ENCODE measurements at regions not wholly inside any gene's neighbourhood (a gene's known extent, or its start where the extent isn't known, plus 50 kb on each side); places are given as distances from the start of the nearest gene placed in this dataset.

GRCh38 chr7:33677556-33677955 lies 227.8 kb upstream of the BMPER start:
- peaks cover 0 to 7% (median 3%) of the 10 kb centered on the region in 7 donors for H3K9me3 Mint-ChIP-seq
- no peaks in the 10 kb centered on the region for H3K27me3 Mint-ChIP-seq

GRCh38 chr7:33678569-33679335 lies 226.6 kb upstream of the BMPER start:
- no peaks in the 10 kb centered on the region for H3K27me3 Mint-ChIP-seq
- no peak overlapping the region for H3K4me3 Mint-ChIP-seq
- H3K9me3 ChIP-seq (ENCODE audit: control insufficient read depth in 2 of 2, low read length in 2 of 2) = no peaks in the 10 kb centered on the region
- peaks cover 0 to 7% (median 3%) of the 10 kb centered on the region in 7 donors for H3K9me3 Mint-ChIP-seq
- no peak overlapping the region for H3K27ac ChIP-seq (ENCODE audit: insufficient read depth, low read length, poor library complexity, severe bottlenecking)
- no peaks in the 10 kb centered on the region for H3K4me1 Mint-ChIP-seq
- H3K27ac Mint-ChIP-seq = no peak overlapping the region
- H3K36me3 Mint-ChIP-seq = peaks cover 8% of the 10 kb centered on the region
- H3K4me3 ChIP-seq (ENCODE audit: low read depth, low read length) = no peak overlapping the region
- DNase-seq (no peak), ATAC-seq (ENCODE audit: low read depth in 2 of 2) (no peak)
- no peaks in the 10 kb centered on the region for H3K27me3 ChIP-seq (ENCODE audit: control insufficient read depth, insufficient read depth, low read length)
- no peaks in the 10 kb centered on the region for H3K4me1 ChIP-seq (ENCODE audit: control insufficient read depth, insufficient read depth, low read length, poor library complexity, severe bottlenecking)
- H3K36me3 ChIP-seq (ENCODE audit: control insufficient read depth, insufficient read depth, low read length) = no peaks in the 10 kb centered on the region

More at GRCh38 chr7:33677556-33677955, 227.8 kb upstream of the BMPER start:
- no peaks in the 10 kb centered on the region for H3K4me1 Mint-ChIP-seq
- Histone ChIP-seq H3K27me3 (ENCODE audit: control insufficient read depth, insufficient read depth, low read length) (no peaks in the 10 kb centered on the region), H3K9me3 (ENCODE audit: control insufficient read depth in 2 of 2, low read length in 2 of 2) (no peaks in the 10 kb centered on the region), H3K4me1 (ENCODE audit: control insufficient read depth, insufficient read depth, low read length, poor library complexity, severe bottlenecking) (no peaks in the 10 kb centered on the region), H3K36me3 (ENCODE audit: control insufficient read depth, insufficient read depth, low read length) (no peaks in the 10 kb centered on the region), H3K4me3 (ENCODE audit: low read depth, low read length) (no peak overlapping the region), H3K27ac (ENCODE audit: insufficient read depth, low read length, poor library complexity, severe bottlenecking) (no peak overlapping the region)
- peaks cover 4% of the 10 kb centered on the region for H3K36me3 Mint-ChIP-seq
- H3K4me3 Mint-ChIP-seq = no peak overlapping the region
- no peak overlapping the region for H3K27ac Mint-ChIP-seq
- no peak for DNase-seq
- ATAC-seq (ENCODE audit: low read depth in 2 of 2) = no peak

DNA sequence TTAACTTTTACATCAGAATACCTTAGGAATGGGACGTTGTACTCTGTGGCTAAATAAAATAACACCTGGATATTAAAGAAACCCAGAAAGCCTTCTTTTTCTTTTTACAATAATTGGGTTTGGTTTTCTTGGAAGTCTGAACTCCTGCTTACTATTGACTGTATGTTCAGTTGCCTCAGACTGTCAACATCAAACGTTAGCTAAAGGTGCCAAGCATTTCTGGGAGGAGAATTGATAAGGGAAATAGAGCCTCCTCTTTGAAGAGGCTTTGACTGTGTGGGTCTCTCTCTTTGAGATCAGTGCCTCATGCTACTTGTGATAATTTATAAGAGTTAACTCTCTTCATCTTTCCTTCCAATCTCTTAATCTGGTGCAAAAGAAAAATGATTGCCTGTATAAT lies 224.7 kb upstream of the BMPER start:
- no peaks in the 10 kb centered on the region for H3K27me3 ChIP-seq (ENCODE audit: control insufficient read depth, insufficient read depth, low read length)
- H3K9me3 Mint-ChIP-seq = peaks cover 0 to 7% (median 6%) of the 10 kb centered on the region in 7 donors
- H3K36me3 ChIP-seq (ENCODE audit: control insufficient read depth, insufficient read depth, low read length) = no peaks in the 10 kb centered on the region
- no peak for DNase-seq
- no peak overlapping the region for H3K4me3 ChIP-seq (ENCODE audit: low read depth, low read length)
- no peak overlapping the region for H3K27ac Mint-ChIP-seq
- H3K9me3 ChIP-seq (ENCODE audit: control insufficient read depth in 2 of 2, low read length in 2 of 2) = no peaks in the 10 kb centered on the region
- no peak overlapping the region for H3K27ac ChIP-seq (ENCODE audit: insufficient read depth, low read length, poor library complexity, severe bottlenecking)
- H3K27me3 Mint-ChIP-seq = no peaks in the 10 kb centered on the region
- ATAC-seq (ENCODE audit: low read depth in 2 of 2) = no peak
- H3K4me1 ChIP-seq (ENCODE audit: control insufficient read depth, insufficient read depth, low read length, poor library complexity, severe bottlenecking) = no peaks in the 10 kb centered on the region
- no peaks in the 10 kb centered on the region for H3K4me1 Mint-ChIP-seq
- H3K36me3 Mint-ChIP-seq = peaks cover 15% of the 10 kb centered on the region
- H3K4me3 Mint-ChIP-seq = no peak overlapping the region

GRCh38 chr7:33685503-33685902 lies 219.8 kb upstream of the BMPER start:
- H3K36me3 ChIP-seq (ENCODE audit: control insufficient read depth, insufficient read depth, low read length) = no peaks in the 10 kb centered on the region
- no peaks in the 10 kb centered on the region for H3K4me1 ChIP-seq (ENCODE audit: control insufficient read depth, insufficient read depth, low read length, poor library complexity, severe bottlenecking)
- Mint-ChIP-seq H3K27me3 (no peaks in the 10 kb centered on the region), H3K4me1 (no peaks in the 10 kb centered on the region), H3K9me3 (peaks cover 0 to 9% (median 0%) of the 10 kb centered on the region in 7 donors), H3K36me3 (peaks cover 30% of the 10 kb centered on the region), H3K27ac (no peak overlapping the region), H3K4me3 (no peak overlapping the region)
- no peaks in the 10 kb centered on the region for H3K27me3 ChIP-seq (ENCODE audit: control insufficient read depth, insufficient read depth, low read length)
- no peak overlapping the region for H3K27ac ChIP-seq (ENCODE audit: insufficient read depth, low read length, poor library complexity, severe bottlenecking)
- DNase-seq = no peak
- H3K9me3 ChIP-seq (ENCODE audit: control insufficient read depth in 2 of 2, low read length in 2 of 2) = no peaks in the 10 kb centered on the region
- no peak for ATAC-seq (ENCODE audit: low read depth in 2 of 2)
- no peak overlapping the region for H3K4me3 ChIP-seq (ENCODE audit: low read depth, low read length)

DNA sequence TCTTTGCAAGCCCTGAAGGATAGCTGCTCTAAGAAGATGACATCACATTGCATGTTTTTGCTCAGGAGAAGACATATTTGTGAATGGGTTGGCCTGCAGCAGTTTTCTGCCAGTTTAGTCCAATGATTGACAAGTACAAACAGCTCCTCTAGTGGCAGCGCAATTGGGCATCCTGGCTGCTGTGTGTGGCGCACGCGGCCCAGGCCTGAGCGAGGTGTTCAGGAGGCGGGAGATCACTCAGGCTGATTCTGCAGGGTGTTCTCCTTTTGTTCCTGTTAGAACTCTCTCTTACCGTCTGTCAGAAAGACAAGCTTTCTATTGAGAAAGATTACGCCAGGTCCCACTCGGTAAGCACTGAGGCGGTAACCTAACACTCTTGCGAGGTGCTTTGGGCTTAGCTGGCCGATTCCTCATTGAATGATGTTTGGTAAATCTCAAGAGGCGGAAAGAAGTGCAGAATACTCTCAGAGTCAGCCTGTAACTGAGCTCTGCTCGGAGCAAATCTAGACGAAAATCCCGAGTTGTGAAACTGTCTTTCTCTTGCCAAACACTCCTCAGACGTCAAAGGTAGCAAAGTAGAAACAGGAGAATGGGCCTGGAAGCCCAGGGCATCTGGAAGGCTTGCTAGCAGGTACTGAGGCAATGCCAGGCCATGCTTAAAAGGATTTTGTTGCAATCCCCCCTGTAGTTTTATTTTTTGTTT lies 219.2 kb upstream of the BMPER start:
- ATAC-seq (ENCODE audit: low read depth in 2 of 2) (no peak), DNase-seq (no peak)
- Mint-ChIP-seq H3K4me3 (no peak overlapping the region), H3K36me3 (peaks cover 33% of the 10 kb centered on the region), H3K4me1 (no peaks in the 10 kb centered on the region), H3K9me3 (peaks cover 0 to 9% (median 0%) of the 10 kb centered on the region in 7 donors), H3K27ac (no peak overlapping the region), H3K27me3 (no peaks in the 10 kb centered on the region)
- Histone ChIP-seq H3K9me3 (ENCODE audit: control insufficient read depth in 2 of 2, low read length in 2 of 2) (no peaks in the 10 kb centered on the region), H3K27ac (ENCODE audit: insufficient read depth, low read length, poor library complexity, severe bottlenecking) (no peak overlapping the region), H3K27me3 (ENCODE audit: control insufficient read depth, insufficient read depth, low read length) (no peaks in the 10 kb centered on the region), H3K4me1 (ENCODE audit: control insufficient read depth, insufficient read depth, low read length, poor library complexity, severe bottlenecking) (no peaks in the 10 kb centered on the region), H3K36me3 (ENCODE audit: control insufficient read depth, insufficient read depth, low read length) (no peaks in the 10 kb centered on the region), H3K4me3 (ENCODE audit: low read depth, low read length) (no peak overlapping the region)

GRCh38 chr7:33687625-33688024 lies 217.7 kb upstream of the BMPER start:
- no peak for DNase-seq
- H3K9me3 Mint-ChIP-seq = peaks cover 0 to 7% (median 3%) of the 10 kb centered on the region in 7 donors
- no peaks in the 10 kb centered on the region for H3K4me1 ChIP-seq (ENCODE audit: control insufficient read depth, insufficient read depth, low read length, poor library complexity, severe bottlenecking)
- H3K4me3 ChIP-seq (ENCODE audit: low read depth, low read length) = no peak overlapping the region
- no peaks in the 10 kb centered on the region for H3K27me3 Mint-ChIP-seq
- H3K27ac Mint-ChIP-seq = no peak overlapping the region
- H3K4me3 Mint-ChIP-seq = no peak overlapping the region
- H3K27ac ChIP-seq (ENCODE audit: insufficient read depth, low read length, poor library complexity, severe bottlenecking) = no peak overlapping the region
- H3K27me3 ChIP-seq (ENCODE audit: control insufficient read depth, insufficient read depth, low read length) = no peaks in the 10 kb centered on the region
- H3K36me3 Mint-ChIP-seq = peaks cover 32% of the 10 kb centered on the region
- H3K9me3 ChIP-seq (ENCODE audit: control insufficient read depth in 2 of 2, low read length in 2 of 2) = no peaks in the 10 kb centered on the region
- ATAC-seq (ENCODE audit: low read depth in 2 of 2) = no peak
- H3K4me1 Mint-ChIP-seq = no peaks in the 10 kb centered on the region
- H3K36me3 ChIP-seq (ENCODE audit: control insufficient read depth, insufficient read depth, low read length) = no peaks in the 10 kb centered on the region

- Mint-ChIP-seq H3K36me3 (peaks cover 21% of the 10 kb centered on the region), H3K4me1 (no peaks in the 10 kb centered on the region)
- no peak for DNase-seq
Observed at GRCh38 chr7:33691180-33691579, 214.2 kb upstream of the BMPER start.

More at GRCh38 chr7:33691180-33691579, 214.2 kb upstream of the BMPER start:
- H3K27ac ChIP-seq (ENCODE audit: insufficient read depth, low read length, poor library complexity, severe bottlenecking) = no peak overlapping the region
- no peaks in the 10 kb centered on the region for H3K36me3 ChIP-seq (ENCODE audit: control insufficient read depth, insufficient read depth, low read length)
- peaks cover 0 to 10% (median 3%) of the 10 kb centered on the region in 7 donors for H3K9me3 Mint-ChIP-seq
- H3K27me3 ChIP-seq (ENCODE audit: control insufficient read depth, insufficient read depth, low read length) = no peaks in the 10 kb centered on the region
- no peaks in the 10 kb centered on the region for H3K27me3 Mint-ChIP-seq
- ATAC-seq (ENCODE audit: low read depth in 2 of 2) = no peak
- H3K4me3 ChIP-seq (ENCODE audit: low read depth, low read length) = no peak overlapping the region
- no peak overlapping the region for H3K4me3 Mint-ChIP-seq
- H3K9me3 ChIP-seq (ENCODE audit: control insufficient read depth in 2 of 2, low read length in 2 of 2) = no peaks in the 10 kb centered on the region
- H3K4me1 ChIP-seq (ENCODE audit: control insufficient read depth, insufficient read depth, low read length, poor library complexity, severe bottlenecking) = no peaks in the 10 kb centered on the region
- no peak overlapping the region for H3K27ac Mint-ChIP-seq

Data from CD4-positive, CD25-positive, alpha-beta regulatory T cell (primary cell).